ENCODE measurements at regions not wholly inside any gene's neighbourhood (a gene's known extent, or its start where the extent isn't known, plus 50 kb on each side); places are given as distances from the start of the nearest gene placed in this dataset.
"Not testable (repeated sequence)": the region's sequence is repeated elsewhere in the genome, so short reads cannot be mapped to it uniquely, and the experiment has no call there.

GRCh38 chr14:106663805-106664410, 1137.5 kb downstream of the TMEM121 start:
- DNase-seq: peak; percentile 93

DNA sequence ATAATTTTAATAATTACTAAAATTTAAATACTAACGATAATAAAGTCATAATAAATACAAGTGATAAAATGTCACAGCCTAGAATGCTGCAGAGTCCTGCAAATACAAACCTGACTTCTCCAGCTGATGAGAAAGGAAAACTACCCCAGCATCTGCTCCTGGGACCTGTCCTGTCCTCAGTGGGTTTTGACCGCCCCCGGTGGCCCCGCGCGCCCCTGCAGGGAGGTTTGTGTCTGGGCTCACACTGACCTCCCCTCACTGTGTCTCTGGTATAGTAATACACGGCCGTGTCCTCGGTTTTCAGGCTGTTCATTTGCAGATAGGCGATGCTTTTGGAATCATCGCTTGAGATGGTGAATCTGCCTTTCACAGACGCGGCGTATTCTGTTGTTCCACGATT, 1139.4 kb downstream of the TMEM121 start:
- peak; percentile 65 for DNase-seq

DNA sequence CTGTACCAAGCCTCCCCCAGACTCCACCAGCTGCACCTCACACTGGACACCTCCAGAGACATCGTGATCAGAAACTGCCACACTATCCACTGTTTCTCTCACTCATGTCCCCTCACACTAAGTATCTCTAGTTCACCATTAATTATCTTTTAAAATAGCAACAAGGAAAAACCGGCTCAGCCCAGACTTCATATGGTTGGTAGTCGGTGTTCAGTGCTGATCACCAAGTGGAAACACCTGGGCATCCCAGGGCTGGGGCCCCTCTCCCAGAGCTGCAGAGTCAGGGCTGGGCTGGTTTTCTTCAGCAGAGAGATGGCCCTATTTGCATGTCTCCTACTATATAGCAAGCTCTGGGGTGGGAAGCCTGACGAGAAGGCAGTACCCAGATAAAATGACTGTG, 1140.0 kb downstream of the TMEM121 start:
- DNase-seq: no peak

DNA sequence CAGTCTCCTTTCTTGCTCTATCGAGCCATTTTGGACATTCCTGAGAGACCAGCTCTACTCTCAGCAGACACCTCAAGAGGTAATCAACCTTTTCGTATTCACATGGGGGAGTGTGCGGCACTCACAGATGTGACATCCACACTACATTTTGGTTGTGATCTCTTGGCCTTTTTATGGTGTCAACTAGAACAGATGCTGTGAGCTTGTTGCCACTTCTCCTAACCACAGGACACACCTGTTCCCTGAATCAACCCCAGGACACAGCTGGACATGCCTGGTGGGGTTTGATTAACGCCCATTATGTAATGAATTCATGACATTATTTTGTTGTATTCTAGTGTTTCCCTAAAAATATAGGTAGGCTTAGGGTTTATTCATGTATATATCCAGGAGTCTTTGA, 1143.6 kb downstream of the TMEM121 start:
- no peak for DNase-seq

- not testable (repeated sequence) for DNase-seq
Observed at GRCh38 chr14:106674093-106674492, 1147.7 kb downstream of the TMEM121 start.

GRCh38 chr14:106674509-106675125, 1148.2 kb downstream of the TMEM121 start:
- peak; percentile 81 for DNase-seq

- not testable (repeated sequence) for DNase-seq
Observed at GRCh38 chr14:106675716-106676115, 1149.3 kb downstream of the TMEM121 start.

DNA sequence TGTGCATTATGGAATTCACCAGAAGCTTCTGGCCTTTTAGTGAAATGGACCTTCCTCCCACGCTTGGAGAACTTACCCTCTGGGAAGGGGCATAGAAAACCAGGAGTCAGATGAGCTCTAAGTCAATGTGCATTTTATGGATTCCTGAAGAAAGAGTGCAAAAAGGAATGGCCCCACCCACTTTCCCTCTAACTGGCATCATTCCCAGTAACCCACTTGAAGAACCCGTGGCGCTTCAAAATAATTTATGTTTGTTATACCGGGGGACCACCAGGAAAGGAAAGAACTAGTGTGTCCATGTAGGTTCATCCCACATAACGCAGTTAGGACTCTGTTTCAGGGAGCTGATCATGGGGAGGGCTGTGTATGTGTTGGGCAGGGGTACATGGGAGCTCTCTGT, 1153.4 kb downstream of the TMEM121 start:
- DNase-seq: no peak

- no peak for DNase-seq
Observed at GRCh38 chr14:106681161-106681560, 1154.8 kb downstream of the TMEM121 start.

DNA sequence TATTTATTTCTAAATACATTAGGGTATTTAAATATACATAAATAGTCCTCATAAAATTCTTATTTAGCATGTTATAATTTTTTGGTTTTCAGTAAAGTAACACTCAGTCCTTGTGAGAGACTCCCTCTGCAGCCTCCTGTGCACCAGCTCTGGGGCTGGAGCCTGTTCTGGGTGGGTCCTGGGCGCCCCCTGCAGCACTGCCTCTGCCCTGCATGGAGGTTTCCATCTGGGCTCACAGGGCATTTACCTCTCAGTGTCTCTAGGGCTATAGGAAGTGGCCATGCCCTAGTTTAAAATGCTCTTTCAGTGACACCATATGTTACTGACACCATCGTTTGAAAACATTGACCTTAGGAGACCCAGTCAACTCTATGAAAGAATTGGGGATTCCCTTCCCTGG, 1155.2 kb downstream of the TMEM121 start:
- DNase-seq: no peak

DNA sequence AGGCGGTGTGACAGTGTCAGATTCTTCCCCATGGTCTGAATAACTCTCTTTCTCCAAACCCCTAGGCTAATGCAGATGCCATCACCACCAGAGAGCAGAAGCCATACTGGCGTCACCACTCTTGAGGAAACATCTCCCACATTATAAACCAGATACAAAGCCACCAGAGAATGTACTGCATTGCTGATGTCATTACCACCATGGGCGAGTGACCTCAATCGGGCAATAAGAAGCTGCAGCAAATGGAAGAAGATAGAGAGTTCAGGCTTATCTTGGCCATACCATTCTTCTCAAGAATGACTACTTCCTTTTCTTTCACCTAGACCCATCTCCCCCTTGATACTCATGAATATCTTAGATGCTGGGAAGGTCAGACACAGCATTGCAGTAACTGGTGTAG, 1157.2 kb downstream of the TMEM121 start:
- no peak for DNase-seq

DNA sequence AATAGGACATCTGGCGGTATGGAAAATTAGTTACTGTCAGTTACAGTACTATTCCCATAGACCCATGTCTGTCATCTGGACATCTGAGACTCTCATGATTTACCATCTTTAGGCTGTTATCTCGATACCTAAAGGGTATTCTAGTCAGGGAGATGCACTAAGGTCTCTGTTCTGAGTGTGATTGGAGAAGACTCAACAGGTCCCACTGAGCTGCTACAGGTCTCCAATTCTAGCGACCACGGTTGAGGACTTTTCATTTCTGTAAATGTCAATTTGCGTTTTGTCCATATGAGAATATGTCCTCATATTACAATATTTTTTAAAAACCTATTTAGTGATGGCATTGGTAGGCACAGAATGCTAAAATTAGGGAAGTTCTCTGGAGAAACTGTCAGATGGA, 1160.2 kb downstream of the TMEM121 start:
- no peak for DNase-seq

- no peak for DNase-seq
Observed at GRCh38 chr14:106690333-106690891, 1164.0 kb downstream of the TMEM121 start.

- DNase-seq: peak; percentile 99
Observed at GRCh38 chr14:106691601-106692291, 1165.4 kb downstream of the TMEM121 start.

- peak; percentile 85 for DNase-seq
Observed at GRCh38 chr14:106694638-106695393, 1168.4 kb downstream of the TMEM121 start.

DNA sequence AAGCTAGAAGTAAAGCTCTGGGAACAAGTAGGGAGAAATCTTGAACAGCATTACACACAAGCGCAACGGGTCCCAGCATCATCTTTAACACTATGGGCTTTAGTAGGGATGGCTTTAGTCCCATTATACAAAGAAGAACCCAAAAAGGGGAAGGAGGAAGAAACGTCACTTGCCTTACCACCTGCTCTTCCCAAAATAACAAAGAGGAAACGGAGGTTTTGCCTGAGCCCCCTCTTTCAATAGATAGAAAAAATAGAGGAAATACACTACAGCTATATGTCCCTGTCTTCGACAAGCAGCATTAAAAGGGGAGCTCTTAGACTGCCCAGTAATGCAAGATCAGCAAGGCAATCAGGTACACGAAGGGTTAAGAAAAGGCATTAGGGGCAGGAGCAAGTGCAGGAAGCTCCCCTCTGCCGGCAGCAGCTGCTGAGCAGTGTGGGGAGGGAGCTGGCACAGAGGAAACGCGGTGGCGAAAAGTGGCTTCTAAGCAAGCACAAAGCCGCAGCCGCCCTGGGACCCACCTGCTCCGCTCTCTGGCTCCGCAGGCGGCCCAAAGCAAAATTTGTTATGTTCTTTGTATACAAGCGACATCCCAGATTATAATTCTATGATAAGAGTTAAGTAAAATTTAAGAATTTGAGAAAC, 1172.4 kb downstream of the TMEM121 start:
- DNase-seq: not testable (repeated sequence)

- not testable (repeated sequence) for DNase-seq
Observed at GRCh38 chr14:106703651-106704050, 1177.3 kb downstream of the TMEM121 start.

- DNase-seq: not testable (repeated sequence)
Observed at GRCh38 chr14:106706488-106706887, 1180.1 kb downstream of the TMEM121 start.

GRCh38 chr14:106710187-106710586, 1183.8 kb downstream of the TMEM121 start:
- DNase-seq: not testable (repeated sequence)

GRCh38 chr14:106712513-106712912, 1186.1 kb downstream of the TMEM121 start:
- not testable (repeated sequence) for DNase-seq

DNA sequence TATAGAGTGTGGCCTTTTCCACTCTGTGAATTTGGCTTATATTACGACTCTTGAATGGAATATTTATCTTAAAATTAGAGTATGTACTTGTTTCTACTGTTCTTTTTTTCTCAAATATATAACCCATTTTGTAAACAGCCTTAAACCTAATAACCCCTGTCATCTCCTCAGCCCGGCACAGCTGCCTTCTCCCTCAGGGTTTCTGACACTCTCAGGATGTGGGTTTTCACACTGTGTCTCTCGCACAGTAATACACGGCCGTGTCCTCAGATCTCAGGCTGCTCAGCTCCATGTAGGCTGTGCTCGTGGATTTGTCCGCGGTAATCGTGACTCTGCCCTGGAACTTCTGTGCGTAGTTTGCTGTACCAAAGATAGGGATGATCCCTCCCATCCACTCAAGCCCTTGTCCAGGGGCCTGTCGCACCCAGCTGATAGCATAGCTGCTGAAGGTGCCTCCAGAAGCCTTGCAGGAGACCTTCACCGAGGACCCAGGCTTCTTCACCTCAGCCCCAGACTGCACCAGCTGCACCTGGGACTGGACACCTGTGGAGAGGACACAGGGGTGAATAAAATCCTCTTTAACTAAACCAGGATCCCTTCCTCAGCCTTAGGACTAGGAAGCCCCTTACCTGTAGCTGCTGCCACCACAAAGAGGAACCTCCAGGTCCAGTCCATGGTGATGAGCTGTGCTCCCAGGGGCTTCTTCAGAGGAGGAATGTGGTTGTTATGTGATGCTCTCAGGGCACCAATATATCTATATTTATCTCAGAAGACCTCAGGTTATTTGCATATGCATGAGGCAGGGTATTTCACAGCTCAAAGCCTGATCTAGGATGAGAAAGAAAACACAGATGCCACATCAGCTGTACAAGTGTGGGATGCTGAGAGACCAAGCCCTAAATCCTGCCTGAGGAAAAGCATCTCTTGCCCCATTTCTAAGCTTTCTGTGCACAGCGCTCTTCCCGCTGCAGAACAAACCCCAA, 1188.4 kb downstream of the TMEM121 start:
- DNase-seq: not testable (repeated sequence)

All from activated CD8-positive, alpha-beta memory T cell treated with anti-CD3 and anti-CD28 coated beads, Interleukin-2, amount 50 U/mL, for 48 hours (primary cell).